ENCODE measurements at regions not wholly inside any gene's neighbourhood (a gene's known extent, or its start where the extent isn't known, plus 50 kb on each side); places are given as distances from the start of the nearest gene placed in this dataset.
"Not testable (repeated sequence)": the region's sequence is repeated elsewhere in the genome, so short reads cannot be mapped to it uniquely, and the experiment has no call there.

DNA sequence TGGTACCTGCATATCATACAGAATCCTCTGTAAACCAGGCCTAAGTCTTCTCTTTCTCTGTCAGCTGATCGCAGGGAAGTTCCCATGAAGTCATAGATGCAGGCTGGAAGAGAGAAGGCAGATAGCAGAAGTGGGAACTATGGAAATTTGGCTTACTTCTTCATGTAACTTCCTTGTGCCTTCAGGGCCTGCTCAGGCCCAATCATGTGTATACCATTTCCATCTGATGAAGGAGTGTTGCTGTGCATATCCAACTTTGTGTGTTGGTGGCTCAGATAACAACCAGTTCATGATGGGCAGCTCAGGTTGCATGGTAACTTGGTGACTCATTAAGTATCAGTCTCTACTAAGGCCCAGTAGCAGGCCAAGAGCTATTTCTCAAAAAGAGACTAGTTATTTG lies 53.1 kb upstream of the CEP295 start:
- peak; percentile 43 for DNase-seq

- DNase-seq: no peak
These were observed 54.8 kb upstream of the CEP295 start for GRCh38 chr11:93606721-93607120.

GRCh38 chr11:93606314-93606713 lies 55.2 kb upstream of the CEP295 start:
- no peak for DNase-seq

DNA sequence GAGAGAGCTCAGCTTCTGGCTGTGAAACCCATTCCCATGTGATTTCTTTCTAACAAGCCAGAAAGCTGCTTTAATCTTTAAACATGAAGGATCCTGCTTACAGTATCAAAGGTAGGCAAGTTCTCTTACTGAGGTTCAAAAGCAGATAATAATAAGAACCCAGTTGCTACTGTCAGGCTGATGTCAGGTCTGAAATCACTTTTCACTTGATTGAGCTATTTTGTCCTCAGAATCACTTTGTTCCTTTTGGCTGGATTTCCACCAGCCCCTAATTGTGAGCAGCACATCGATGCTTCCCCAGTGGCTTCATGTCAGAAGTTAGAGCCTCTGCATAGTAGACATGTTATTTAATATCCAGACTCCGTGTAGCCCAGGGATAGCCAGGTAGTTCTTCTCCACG lies 55.8 kb upstream of the CEP295 start:
- DNase-seq: no peak

- DNase-seq: no peak
These were observed 57.3 kb upstream of the CEP295 start for GRCh38 chr11:93604008-93604660.

- DNase-seq: no peak
These were observed 58.1 kb upstream of the CEP295 start for GRCh38 chr11:93603225-93604007.

DNA sequence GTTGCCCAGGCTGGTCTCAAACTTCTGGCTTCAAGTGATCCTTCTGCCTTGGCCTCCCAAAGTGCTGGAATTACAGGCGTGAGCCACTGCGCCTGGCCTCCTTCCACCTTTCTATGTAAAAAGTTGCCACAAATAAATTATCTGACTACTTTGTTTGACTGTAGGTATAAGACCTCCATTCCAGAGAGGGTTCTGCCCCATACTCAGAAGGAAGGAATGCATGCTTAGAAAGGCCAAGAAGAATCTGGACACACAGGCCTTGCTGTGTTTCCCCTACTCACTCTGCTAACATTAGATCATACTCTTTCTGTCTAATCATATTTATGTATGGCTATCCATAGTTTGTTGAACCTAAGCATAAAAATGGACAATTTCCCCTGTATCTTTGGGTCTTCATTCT lies 53.0 kb upstream of the SMCO4 start:
- DNase-seq: not testable (repeated sequence)
